SK-N-SH (cell line): ENCODE measurements at regions not wholly inside any gene's neighbourhood (a gene's known extent, or its start where the extent isn't known, plus 50 kb on each side); places are given as distances from the start of the nearest gene placed in this dataset.

Experiments used
- CTCF ChIA-PET: fragments of 300-600, 350-600 bp; formaldehyde crosslinking; extraction: SDS; loops from one replicate; lab custom pipeline; 2021; lab: Yijun Ruan, JAX
- POLR2A ChIA-PET: fragments of 350-600 bp; sonication (Branson Sonifier 250); formaldehyde crosslinking; extraction: SDS; loops from one replicate; lab custom pipeline; 2020; ENCODE audit warnings: antibody characterized with exemption, inconsistent platforms; lab: Yijun Ruan, JAX
- DNase-seq: peaks from one replicate; pipeline ENCODE4 v3.0.0; 2012
- H2AFZ ChIP-seq: fragments of 200-600 bp; sonication (generic); 2 replicates; pipeline ENCODE4 v1.8.1; 2016; ENCODE audit warnings: antibody characterized with exemption, mild to moderate bottlenecking, low read depth
- H3F3A ChIP-seq: fragments of 200-600 bp; sonication (generic); replicated peaks from 2 replicates; pipeline ENCODE3; 2016; ENCODE audit warnings: antibody characterized with exemption, mild to moderate bottlenecking; ENCODE audit not compliant: insufficient read depth
- H3K27ac ChIP-seq, 2 experiments: fragments of 200-500 bp in 1 of 2; fragments of 200-600 bp in 1 of 2; sonication (Bioruptor generic) in 1 of 2; sonication (generic), shearing (Covaris generic) in 1 of 2; 2 replicates each; pipeline versions ENCODE4 v1.5.1 to v1.6.1; 2014 to 2016; ENCODE audit warnings: low read depth in 2 of 2, inconsistent platforms in 1 of 2, low read length in 1 of 2, mild to moderate bottlenecking in 1 of 2, mixed read lengths in 1 of 2
- H3K27me3 ChIP-seq: fragments of 200-600 bp; sonication (generic), shearing (Covaris generic); 2 replicates; pipeline ENCODE4 v1.6.1; 2016; ENCODE audit warnings: mixed run types; ENCODE audit not compliant: insufficient read depth
- H3K36me3 ChIP-seq, 2 experiments: fragments of 200-500 bp in 1 of 2; fragments of 200-600 bp in 1 of 2; sonication (Bioruptor generic) in 1 of 2; sonication (generic) in 1 of 2; replicated peaks in 1 of 2; 2 replicates each; pipeline versions ENCODE3 to v1.5.1; 2014 to 2016; ENCODE audit warnings: low read length in 1 of 2, mild to moderate bottlenecking in 1 of 2; ENCODE audit not compliant: insufficient read depth in 2 of 2, control insufficient read depth in 1 of 2
- H3K4me1 ChIP-seq, 2 experiments: fragments of 200-500 bp in 1 of 2; fragments of 200-600 bp in 1 of 2; sonication (Bioruptor generic) in 1 of 2; sonication (generic), shearing (Covaris generic) in 1 of 2; 2 replicates each; pipeline versions ENCODE4 v1.5.1 to v1.6.1; 2014 to 2016; ENCODE audit warnings: low read depth in 1 of 2, low read length in 1 of 2, mixed run types in 1 of 2; ENCODE audit not compliant: insufficient read depth in 2 of 2, control insufficient read depth in 1 of 2
- H3K4me2 ChIP-seq: fragments of 200-600 bp; sonication (generic), shearing (Covaris generic); 2 replicates; pipeline ENCODE4 v1.6.1; 2017; ENCODE audit warnings: mixed run types
- H3K4me3 ChIP-seq, 2 experiments: fragments of 200-500 bp in 1 of 2; fragments of 200-600 bp in 1 of 2; sonication (Bioruptor generic) in 1 of 2; sonication (generic), shearing (Covaris generic) in 1 of 2; 2 replicates each; pipeline versions ENCODE4 v1.5.1 to v1.8.1; 2014 to 2016; ENCODE audit warnings: low read depth in 2 of 2, inconsistent platforms in 1 of 2, low read length in 1 of 2, mild to moderate bottlenecking in 1 of 2, mixed read lengths in 1 of 2, moderate library complexity in 1 of 2
- H3K79me2 ChIP-seq: fragments of 200-600 bp; sonication (generic); 2 replicates; pipeline ENCODE4 v1.8.1; 2017; ENCODE audit warnings: mild to moderate bottlenecking; ENCODE audit not compliant: insufficient read depth
- H3K9ac ChIP-seq: fragments of 200-600 bp; sonication (generic); 2 replicates; pipeline ENCODE4 v1.6.1; 2017; ENCODE audit warnings: mixed run types
- H3K9me2 ChIP-seq: fragments of 200-600 bp; sonication (generic); 2 replicates; pipeline ENCODE4 v1.6.1; 2017; ENCODE audit warnings: mixed run types
- H3K9me3 ChIP-seq: fragments of 200-600 bp; sonication (generic); 2 replicates; pipeline ENCODE4 v1.6.1; 2017; ENCODE audit warnings: mixed run types, mild to moderate bottlenecking, moderate library complexity
- H4K20me1 ChIP-seq: fragments of 200-600 bp; sonication (generic); 2 replicates; pipeline ENCODE4 v1.6.1; 2017; ENCODE audit warnings: mild to moderate bottlenecking, mixed run types; ENCODE audit not compliant: insufficient read depth
- CHD2 ChIP-seq: fragments of 150-350 bp; IDR thresholded peaks from 2 replicates; pipeline ENCODE4 v1.6.1; 2018; ENCODE audit warnings: low read length; ENCODE audit not compliant: partially characterized antibody
- ELF1 ChIP-seq: IDR thresholded peaks from 2 replicates; pipeline ENCODE4 v1.4.0; 2012
- EZH2phosphoT487 ChIP-seq: fragments of 200-600 bp; sonication (generic); IDR thresholded peaks from 2 replicates; pipeline ENCODE4 v1.6.1; 2017; ENCODE audit warnings: low read depth, mixed run types, mild to moderate bottlenecking, antibody characterized with exemption, moderate library complexity, borderline replicate concordance
- GABPA ChIP-seq: IDR thresholded peaks from 2 replicates; pipeline ENCODE4 v1.4.0; 2012; ENCODE audit warnings: low read depth, mild to moderate bottlenecking
- IRF3 ChIP-seq: fragments of 150-350 bp; IDR thresholded peaks from 2 replicates; pipeline ENCODE4 v1.6.1; 2016; ENCODE audit warnings: mild to moderate bottlenecking, low read depth, low read length
- JUND ChIP-seq: IDR thresholded peaks from 2 replicates; pipeline ENCODE4 v1.4.0; 2012
- MEF2A ChIP-seq: IDR thresholded peaks from 2 replicates; pipeline ENCODE4 v1.4.0; 2012; ENCODE audit warnings: low read depth, borderline replicate concordance
- POLR2AphosphoS5 ChIP-seq: IDR thresholded peaks from 2 replicates; pipeline ENCODE4 v1.6.1; 2012; ENCODE audit warnings: low read depth, low read length
- SIN3A ChIP-seq: IDR thresholded peaks from 2 replicates; pipeline ENCODE4 v1.6.1; 2012; ENCODE audit warnings: low read depth, mild to moderate bottlenecking, low read length, moderate library complexity, borderline replicate concordance
- USF1 ChIP-seq: IDR thresholded peaks from 2 replicates; pipeline ENCODE4 v1.4.0; 2012; ENCODE audit warnings: low read depth, borderline replicate concordance
- ZBTB33 ChIP-seq: IDR thresholded peaks from 2 replicates; pipeline ENCODE4 v1.4.0; 2012; ENCODE audit warnings: low read depth, borderline replicate concordance
- WGBS: methylation state at CpG from one replicate; pipeline ENCODE4 v1.1.6; 2017; ENCODE audit warnings: low lambda C conversion rate; 5-methylcytosine and 5-hydroxymethylcytosine counted together

GRCh38 chrX:110951472-110952269, 144.3 kb upstream of the PAK3 start:
- no peak overlapping the region for H2AFZ ChIP-seq
- H3K9me3 ChIP-seq = no peaks in the 10 kb centered on the region
- no peak overlapping the region for H3K4me3 ChIP-seq
- CTCF ChIA-PET = no interaction called here
- TF ChIP-seq POLR2AphosphoS5 = no peak
- TF ChIP-seq IRF3 = no peak
- no peak for TF ChIP-seq ZBTB33
- TF ChIP-seq GABPA = no peak
- TF ChIP-seq JUND = no peak
- TF ChIP-seq EZH2phosphoT487 = no peak
- TF ChIP-seq, all 33 proteins: peak for 0
- H3K9me2 ChIP-seq = no peaks in the 10 kb centered on the region
- H3K4me1 ChIP-seq = no peaks in the 10 kb centered on the region
- no peak overlapping the region for H3K9ac ChIP-seq
- POLR2A ChIA-PET = no interaction called here
- H3K79me2 ChIP-seq = no peaks in the 10 kb centered on the region
- no peaks in the 10 kb centered on the region for H3F3A ChIP-seq
- no peaks in the 10 kb centered on the region for H3K36me3 ChIP-seq
- H3K27ac ChIP-seq = no peak overlapping the region
- H3K27me3 ChIP-seq = no peaks in the 10 kb centered on the region; the same call in 1 of the 2 replicates
- no peaks in the 10 kb centered on the region for H4K20me1 ChIP-seq
- 14% methylated on average over 6 of the region's 6 CpGs for WGBS
- DNase-seq = no peak
- no peak overlapping the region for H3K4me2 ChIP-seq

GRCh38 chrX:110944751-110945675, 149.4 kb upstream of the CHRDL1 start:
- DNase-seq = peak; percentile 58
- H2AFZ ChIP-seq = no peak overlapping the region
- H3K4me1 ChIP-seq = peaks cover 0 to 2% of the 10 kb centered on the region in 2 experiments; a peak in 1 of 4 replicates
- H3K9ac ChIP-seq = no peak overlapping the region
- ChIA-PET CTCF (interaction anchor here (1.5 kb wide), 1 partner anchor 154 kb away, joined by 4 read pairs; no protein-coding TSS in a partner anchor), POLR2A (interaction anchor here (0.7 to 0.9 kb wide), 2 partner anchors 14 to 149 kb away, joined by 3 read pairs; partner anchors contain the start of gene CHRDL1)
- H3K4me3 ChIP-seq = peak overlapping the region in 1 of 2 experiments; percentile 46; a peak in 2 of 4 replicates
- 3% methylated on average over 21 of the region's 22 CpGs for WGBS
- H3K27ac ChIP-seq = peak overlapping the region in 1 of 2 experiments; percentile 82; a peak in 2 of 4 replicates
- H3K36me3 ChIP-seq = no peaks in the 10 kb centered on the region
- H3K9me2 ChIP-seq = no peaks in the 10 kb centered on the region
- no peaks in the 10 kb centered on the region for H3K9me3 ChIP-seq
- no peaks in the 10 kb centered on the region for H4K20me1 ChIP-seq
- H3F3A ChIP-seq = no peaks in the 10 kb centered on the region
- peaks cover 12% of the 10 kb centered on the region; the same call in 1 of the 2 replicates for H3K27me3 ChIP-seq
- no peak overlapping the region for H3K4me2 ChIP-seq
- no peaks in the 10 kb centered on the region for H3K79me2 ChIP-seq
- TF ChIP-seq GABPA (no peak), USF1 (no peak), POLR2AphosphoS5 (no peak), CHD2 (no peak), SIN3A (no peak), ZBTB33 (no peak), MEF2A (no peak), IRF3 (no peak), JUND (no peak), ELF1 (no peak)
